ENCODE measurements at regions not wholly inside any gene's neighbourhood (a gene's known extent, or its start where the extent isn't known, plus 50 kb on each side); places are given as distances from the start of the nearest gene placed in this dataset.

DNA sequence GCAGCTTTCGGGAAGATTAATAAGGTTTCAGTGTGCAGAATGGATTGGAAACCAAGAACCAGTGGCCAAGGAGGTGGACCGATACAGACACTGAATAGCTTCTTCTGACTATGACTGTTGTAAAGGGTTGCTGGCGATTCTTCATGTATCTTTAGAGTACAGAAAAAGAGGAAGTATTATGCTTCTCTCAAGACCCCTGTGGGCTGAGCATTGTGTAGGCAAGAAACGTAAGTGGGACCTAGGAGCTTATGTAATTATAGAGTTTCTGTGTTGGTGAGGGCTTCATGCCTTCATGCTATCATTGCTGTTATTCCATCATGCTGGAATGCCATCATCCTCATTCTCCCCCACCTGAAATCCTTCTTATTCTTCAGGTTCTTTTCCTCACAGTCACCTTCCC, 105.4 kb upstream of the AKIRIN2 start:
- no peak for DNase-seq (ENCODE audit: low read depth in 2 of 2)

DNA sequence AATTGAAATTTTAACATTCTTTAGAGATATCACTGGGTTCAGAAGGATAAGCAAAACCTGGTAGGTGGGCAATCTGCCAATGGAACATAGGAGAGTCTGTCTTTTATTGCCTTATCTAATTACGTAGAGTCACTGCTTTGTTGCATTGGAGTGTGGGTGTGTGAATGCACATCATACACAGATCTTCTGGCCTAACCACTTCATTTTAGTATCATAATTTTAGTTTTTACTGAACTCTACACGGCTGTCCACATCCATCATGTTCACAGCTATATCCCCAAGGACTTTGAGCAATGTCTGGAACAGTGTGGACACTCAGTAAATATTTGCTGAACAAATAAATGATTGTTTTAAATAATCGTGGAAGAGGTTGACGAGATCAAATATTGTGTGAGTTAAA, 104.6 kb upstream of the AKIRIN2 start:
- DNase-seq (ENCODE audit: low read depth in 2 of 2) = no peak

GRCh38 chr6:87806099-87806498, 104.1 kb upstream of the AKIRIN2 start:
- no peak for DNase-seq (ENCODE audit: low read depth in 2 of 2)

GRCh38 chr6:87803791-87804190, 101.8 kb upstream of the AKIRIN2 start:
- no peak for DNase-seq (ENCODE audit: low read depth in 2 of 2)

DNA sequence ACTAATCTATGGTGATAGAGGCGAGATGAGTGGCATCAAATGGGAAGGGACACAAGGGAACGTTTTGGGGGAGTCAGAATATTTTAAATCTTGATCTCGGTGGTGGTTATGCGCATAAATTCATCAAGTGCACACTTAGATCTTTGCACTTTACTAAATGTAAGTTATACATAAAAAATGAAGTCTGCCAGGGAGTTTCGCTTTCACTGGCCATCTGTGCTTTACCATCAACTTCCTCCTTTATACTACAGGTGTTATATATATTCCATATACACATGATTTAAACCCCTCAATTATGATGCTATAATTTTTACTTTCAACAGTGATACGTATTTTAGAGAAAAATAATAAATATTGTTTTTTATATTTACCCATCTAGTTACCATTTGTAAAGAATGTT, 97.6 kb upstream of the AKIRIN2 start:
- DNase-seq (ENCODE audit: low read depth in 2 of 2) = no peak

- no peak for DNase-seq (ENCODE audit: low read depth in 2 of 2)
These were observed 96.6 kb upstream of the AKIRIN2 start for GRCh38 chr6:87798393-87799278.

GRCh38 chr6:87794922-87795885, 93.2 kb upstream of the AKIRIN2 start:
- no peak for DNase-seq (ENCODE audit: low read depth in 2 of 2)

DNA sequence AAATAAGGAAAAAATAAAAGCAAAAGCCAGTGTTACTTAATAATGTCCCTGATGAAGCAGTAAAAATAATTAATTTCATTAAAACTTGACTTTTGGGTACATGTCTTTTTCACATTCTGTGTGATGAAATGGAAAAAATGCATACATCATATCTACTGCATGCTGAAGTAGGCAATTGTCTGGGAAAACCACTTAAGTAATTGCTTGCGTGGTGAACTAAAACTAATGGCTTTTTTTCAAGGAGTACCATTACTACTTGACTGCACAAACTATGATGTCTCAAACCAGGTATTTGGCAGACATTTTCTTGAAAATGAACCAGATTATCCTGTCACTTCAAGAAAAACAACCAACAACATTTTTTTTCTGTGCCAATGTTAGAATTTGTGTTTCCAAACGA, 91.3 kb upstream of the AKIRIN2 start:
- no peak for DNase-seq (ENCODE audit: low read depth in 2 of 2)

GRCh38 chr6:87791982-87792381, 89.9 kb upstream of the AKIRIN2 start:
- DNase-seq (ENCODE audit: low read depth in 2 of 2) = no peak

DNA sequence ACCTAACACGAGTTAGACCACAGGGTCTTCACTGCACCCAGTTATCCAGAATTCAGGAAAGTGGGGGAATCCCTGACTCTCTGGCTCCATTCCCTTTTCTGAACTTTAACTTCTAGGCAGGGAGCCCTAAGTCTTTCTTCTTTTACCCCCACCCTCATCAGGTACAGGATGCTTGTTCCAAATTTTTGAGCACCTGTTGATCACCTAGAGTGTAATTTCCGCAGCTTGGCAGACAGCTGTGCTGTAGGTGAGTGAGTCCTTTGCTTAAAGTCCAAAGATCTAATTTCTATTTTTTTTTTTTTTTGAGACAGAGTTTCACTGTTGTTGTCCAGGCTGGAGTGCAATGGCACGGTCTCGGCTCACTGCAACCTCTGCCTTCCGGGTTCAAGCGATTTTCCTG, 89.5 kb upstream of the AKIRIN2 start:
- no peak for DNase-seq (ENCODE audit: low read depth in 2 of 2)

DNA sequence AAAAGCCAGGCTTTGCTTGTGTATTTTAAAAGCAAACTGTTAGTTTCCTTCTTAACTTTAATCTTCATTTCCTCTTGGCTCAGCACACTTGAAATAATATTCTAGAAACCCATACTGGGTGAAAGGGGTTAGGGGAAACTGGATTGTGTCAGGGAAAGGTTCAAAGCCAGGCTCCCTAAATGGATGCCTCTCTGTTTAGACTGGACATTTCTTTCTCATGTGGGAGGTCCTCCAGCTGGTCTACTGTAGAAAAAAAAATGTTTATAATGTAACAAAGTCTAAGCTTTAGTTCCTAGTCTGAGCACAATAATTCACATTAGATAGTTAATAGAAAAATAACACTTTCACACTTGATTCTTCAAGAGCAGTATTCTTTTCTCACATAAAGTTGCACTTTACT, 89.0 kb upstream of the AKIRIN2 start:
- no peak for DNase-seq (ENCODE audit: low read depth in 2 of 2)

DNA sequence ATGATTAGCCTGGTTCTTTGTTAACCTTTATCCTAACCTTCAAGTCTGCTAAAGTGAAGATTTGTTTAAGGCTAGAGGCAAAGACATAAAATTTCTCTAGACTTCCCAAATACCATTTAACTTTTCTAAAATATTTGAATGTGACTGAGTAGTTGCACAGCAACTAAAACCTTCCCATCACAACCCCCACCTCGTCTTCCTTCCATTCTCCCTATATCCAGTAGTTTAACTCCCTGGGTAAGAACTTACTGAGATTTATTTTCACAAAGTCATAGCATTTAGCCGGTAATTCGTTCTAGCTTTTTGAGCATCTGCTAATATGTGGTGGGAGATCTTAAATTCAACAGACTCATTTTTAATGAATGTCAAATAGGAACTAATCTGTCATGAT, 87.9 kb upstream of the AKIRIN2 start:
- DNase-seq (ENCODE audit: low read depth in 2 of 2) = no peak

DNA sequence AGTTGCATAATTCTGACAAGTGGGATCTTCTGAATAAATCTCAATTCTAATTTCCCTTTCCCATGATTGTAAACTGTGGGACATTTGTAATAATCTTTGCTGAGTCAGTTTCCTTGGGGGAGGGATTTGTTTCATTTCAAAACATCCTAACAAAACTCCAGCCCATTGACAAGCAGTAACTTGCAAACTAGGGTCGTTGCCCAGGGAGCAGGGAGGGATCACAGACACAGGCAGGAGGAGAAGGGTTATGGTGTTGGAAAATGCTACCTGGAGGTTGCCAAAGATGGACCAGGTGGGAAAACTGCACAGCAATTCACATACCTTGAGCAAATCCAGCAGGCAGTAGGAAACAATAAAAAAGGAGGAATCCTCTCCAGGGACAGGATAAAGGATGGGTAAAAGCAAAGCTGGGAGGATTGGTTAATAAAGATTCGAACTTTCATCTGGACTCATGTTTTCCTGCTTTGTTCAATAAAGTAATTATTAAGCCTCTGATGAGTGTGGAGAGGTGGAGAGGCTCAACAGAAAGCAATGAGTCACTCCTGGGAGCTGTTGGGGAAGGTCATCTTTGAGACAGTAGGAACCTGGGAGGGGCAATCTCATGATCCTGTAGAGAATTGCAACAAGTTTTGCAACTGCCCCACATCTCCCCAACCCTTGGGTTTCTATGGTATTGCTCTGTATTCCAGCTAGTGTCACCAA, 87.3 kb upstream of the AKIRIN2 start:
- DNase-seq (ENCODE audit: low read depth in 2 of 2) = peak; percentile 25 to 79

DNA sequence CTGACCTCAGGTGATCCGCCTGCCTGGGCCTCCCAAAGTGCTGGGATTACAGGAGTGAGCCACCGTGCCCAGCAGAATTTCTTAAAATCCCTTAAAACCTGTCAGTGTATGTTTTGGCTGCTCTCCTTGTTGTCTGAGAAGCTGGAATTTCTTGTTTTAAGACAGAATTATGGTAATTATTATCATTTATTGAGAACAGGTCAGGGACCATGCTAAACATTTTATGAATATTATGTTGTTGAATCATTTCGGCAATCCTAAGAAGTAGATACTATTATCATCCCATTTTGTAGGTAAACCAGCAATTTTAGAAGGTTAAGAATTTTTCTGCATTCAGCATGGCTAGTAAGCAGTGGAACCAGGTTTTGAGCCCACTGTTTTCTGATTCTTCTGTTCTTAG, 86.1 kb upstream of the AKIRIN2 start:
- DNase-seq (ENCODE audit: low read depth in 2 of 2) = no peak

- DNase-seq (ENCODE audit: low read depth in 2 of 2) = no peak
These were observed 83.3 kb upstream of the AKIRIN2 start for GRCh38 chr6:87785229-87785862.

GRCh38 chr6:87784690-87785089, 82.7 kb upstream of the AKIRIN2 start:
- DNase-seq (ENCODE audit: low read depth in 2 of 2) = no peak

GRCh38 chr6:87784051-87784450, 82.0 kb upstream of the AKIRIN2 start:
- DNase-seq (ENCODE audit: low read depth in 2 of 2) = no peak

GRCh38 chr6:87779542-87779941, 77.5 kb upstream of the AKIRIN2 start:
- no peak for DNase-seq (ENCODE audit: low read depth in 2 of 2)

GRCh38 chr6:87772597-87773530, 70.8 kb upstream of the AKIRIN2 start:
- no peak for DNase-seq (ENCODE audit: low read depth in 2 of 2)

DNA sequence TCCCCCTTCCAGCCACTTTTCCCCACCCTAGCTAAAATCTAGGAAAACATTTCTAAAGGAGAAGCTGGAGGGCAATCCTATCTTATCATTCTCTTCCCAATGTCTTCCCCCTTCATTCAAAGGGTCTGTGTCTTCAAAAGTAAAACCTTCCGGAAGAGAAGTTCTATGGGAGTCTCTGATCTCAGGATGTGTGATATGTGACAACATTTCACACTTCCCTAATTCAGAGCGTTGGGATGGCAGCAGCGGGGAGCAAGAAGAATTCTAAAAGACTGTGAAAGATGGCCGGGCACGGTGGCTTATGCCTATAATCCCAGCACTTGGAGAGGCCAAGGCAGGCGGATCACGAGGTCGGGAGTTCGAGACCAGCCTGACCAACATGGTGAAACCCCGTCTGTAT, 65.4 kb upstream of the AKIRIN2 start:
- DNase-seq (ENCODE audit: low read depth in 2 of 2) = no peak

Data from dermis microvascular lymphatic vessel endothelial cell (primary cell).